HL-60 (cell line): ENCODE measurements at regions not wholly inside any gene's neighbourhood (a gene's known extent, or its start where the extent isn't known, plus 50 kb on each side); places are given as distances from the start of the nearest gene placed in this dataset.

Experiments
- SPI1 ChIP-seq: IDR thresholded peaks from 2 replicates; pipeline ENCODE4 v1.6.1; 2012; ENCODE audit warnings: low read depth, mild to moderate bottlenecking, borderline replicate concordance
- TF ChIP-seq, protein P1 (sequence below): IDR thresholded peaks from one replicate; pipeline ENCODE4 v1.5.1; 2011; ENCODE audit warnings: low read length, control low read depth, inconsistent platforms; ENCODE audit not compliant: insufficient read depth
- TF ChIP-seq, protein P2 (sequence below): IDR thresholded peaks from 2 replicates; pipeline ENCODE4 v1.6.1; 2012; ENCODE audit warnings: low read depth; ENCODE audit not compliant: insufficient replicate concordance

DNA sequence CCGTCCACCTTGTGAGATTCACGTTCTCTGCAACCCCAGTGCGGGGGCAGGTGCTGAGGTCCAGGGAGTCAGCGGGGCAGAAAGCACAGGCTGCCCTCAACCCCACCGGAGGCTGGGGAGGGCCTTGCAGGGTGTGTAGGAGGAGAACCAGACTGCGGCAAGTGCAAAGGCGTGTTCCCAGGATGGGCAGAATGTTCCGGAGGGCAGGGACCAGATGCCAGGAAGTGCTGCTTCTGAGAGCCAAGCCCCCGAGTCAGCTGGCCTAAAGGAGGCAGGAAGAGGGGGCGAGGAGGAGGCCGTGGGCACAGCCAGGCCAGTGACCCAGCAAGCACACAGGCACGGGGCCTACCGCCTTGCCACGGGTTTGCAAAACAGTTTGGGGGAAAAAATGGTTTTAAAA is 193.8 kb upstream of the AJAP1 start:
- TF ChIP-seq, protein P1, sequence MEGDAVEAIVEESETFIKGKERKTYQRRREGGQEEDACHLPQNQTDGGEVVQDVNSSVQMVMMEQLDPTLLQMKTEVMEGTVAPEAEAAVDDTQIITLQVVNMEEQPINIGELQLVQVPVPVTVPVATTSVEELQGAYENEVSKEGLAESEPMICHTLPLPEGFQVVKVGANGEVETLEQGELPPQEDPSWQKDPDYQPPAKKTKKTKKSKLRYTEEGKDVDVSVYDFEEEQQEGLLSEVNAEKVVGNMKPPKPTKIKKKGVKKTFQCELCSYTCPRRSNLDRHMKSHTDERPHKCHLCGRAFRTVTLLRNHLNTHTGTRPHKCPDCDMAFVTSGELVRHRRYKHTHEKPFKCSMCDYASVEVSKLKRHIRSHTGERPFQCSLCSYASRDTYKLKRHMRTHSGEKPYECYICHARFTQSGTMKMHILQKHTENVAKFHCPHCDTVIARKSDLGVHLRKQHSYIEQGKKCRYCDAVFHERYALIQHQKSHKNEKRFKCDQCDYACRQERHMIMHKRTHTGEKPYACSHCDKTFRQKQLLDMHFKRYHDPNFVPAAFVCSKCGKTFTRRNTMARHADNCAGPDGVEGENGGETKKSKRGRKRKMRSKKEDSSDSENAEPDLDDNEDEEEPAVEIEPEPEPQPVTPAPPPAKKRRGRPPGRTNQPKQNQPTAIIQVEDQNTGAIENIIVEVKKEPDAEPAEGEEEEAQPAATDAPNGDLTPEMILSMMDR, result no peak
- TF ChIP-seq, protein P2, sequence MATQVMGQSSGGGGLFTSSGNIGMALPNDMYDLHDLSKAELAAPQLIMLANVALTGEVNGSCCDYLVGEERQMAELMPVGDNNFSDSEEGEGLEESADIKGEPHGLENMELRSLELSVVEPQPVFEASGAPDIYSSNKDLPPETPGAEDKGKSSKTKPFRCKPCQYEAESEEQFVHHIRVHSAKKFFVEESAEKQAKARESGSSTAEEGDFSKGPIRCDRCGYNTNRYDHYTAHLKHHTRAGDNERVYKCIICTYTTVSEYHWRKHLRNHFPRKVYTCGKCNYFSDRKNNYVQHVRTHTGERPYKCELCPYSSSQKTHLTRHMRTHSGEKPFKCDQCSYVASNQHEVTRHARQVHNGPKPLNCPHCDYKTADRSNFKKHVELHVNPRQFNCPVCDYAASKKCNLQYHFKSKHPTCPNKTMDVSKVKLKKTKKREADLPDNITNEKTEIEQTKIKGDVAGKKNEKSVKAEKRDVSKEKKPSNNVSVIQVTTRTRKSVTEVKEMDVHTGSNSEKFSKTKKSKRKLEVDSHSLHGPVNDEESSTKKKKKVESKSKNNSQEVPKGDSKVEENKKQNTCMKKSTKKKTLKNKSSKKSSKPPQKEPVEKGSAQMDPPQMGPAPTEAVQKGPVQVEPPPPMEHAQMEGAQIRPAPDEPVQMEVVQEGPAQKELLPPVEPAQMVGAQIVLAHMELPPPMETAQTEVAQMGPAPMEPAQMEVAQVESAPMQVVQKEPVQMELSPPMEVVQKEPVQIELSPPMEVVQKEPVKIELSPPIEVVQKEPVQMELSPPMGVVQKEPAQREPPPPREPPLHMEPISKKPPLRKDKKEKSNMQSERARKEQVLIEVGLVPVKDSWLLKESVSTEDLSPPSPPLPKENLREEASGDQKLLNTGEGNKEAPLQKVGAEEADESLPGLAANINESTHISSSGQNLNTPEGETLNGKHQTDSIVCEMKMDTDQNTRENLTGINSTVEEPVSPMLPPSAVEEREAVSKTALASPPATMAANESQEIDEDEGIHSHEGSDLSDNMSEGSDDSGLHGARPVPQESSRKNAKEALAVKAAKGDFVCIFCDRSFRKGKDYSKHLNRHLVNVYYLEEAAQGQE, result no peak
- no peak for TF ChIP-seq SPI1
